SK-N-SH (cell line): ENCODE measurements at regions not wholly inside any gene's neighbourhood (a gene's known extent, or its start where the extent isn't known, plus 50 kb on each side); places are given as distances from the start of the nearest gene placed in this dataset.

Experiments
- CTCF ChIA-PET: fragments of 300-600, 350-600 bp; formaldehyde crosslinking; extraction: SDS; loops from one replicate; lab custom pipeline; 2021; lab: Yijun Ruan, JAX
- POLR2A ChIA-PET: fragments of 350-600 bp; sonication (Branson Sonifier 250); formaldehyde crosslinking; extraction: SDS; loops from one replicate; lab custom pipeline; 2020; ENCODE audit warnings: antibody characterized with exemption, inconsistent platforms; lab: Yijun Ruan, JAX
- DNase-seq: peaks from one replicate; pipeline ENCODE4 v3.0.0; 2012
- H2AFZ ChIP-seq: fragments of 200-600 bp; sonication (generic); 2 replicates; pipeline ENCODE4 v1.8.1; 2016; ENCODE audit warnings: antibody characterized with exemption, mild to moderate bottlenecking, low read depth
- H3F3A ChIP-seq: fragments of 200-600 bp; sonication (generic); replicated peaks from 2 replicates; pipeline ENCODE3; 2016; ENCODE audit warnings: antibody characterized with exemption, mild to moderate bottlenecking; ENCODE audit not compliant: insufficient read depth
- H3K27ac ChIP-seq, 2 experiments: fragments of 200-500 bp in 1 of 2; fragments of 200-600 bp in 1 of 2; sonication (Bioruptor generic) in 1 of 2; sonication (generic), shearing (Covaris generic) in 1 of 2; 2 replicates each; pipeline versions ENCODE4 v1.5.1 to v1.6.1; 2014 to 2016; ENCODE audit warnings: low read depth in 2 of 2, inconsistent platforms in 1 of 2, low read length in 1 of 2, mild to moderate bottlenecking in 1 of 2, mixed read lengths in 1 of 2
- H3K27me3 ChIP-seq: fragments of 200-600 bp; sonication (generic), shearing (Covaris generic); 2 replicates; pipeline ENCODE4 v1.6.1; 2016; ENCODE audit warnings: mixed run types; ENCODE audit not compliant: insufficient read depth
- H3K36me3 ChIP-seq, 2 experiments: fragments of 200-500 bp in 1 of 2; fragments of 200-600 bp in 1 of 2; sonication (Bioruptor generic) in 1 of 2; sonication (generic) in 1 of 2; replicated peaks in 1 of 2; 2 replicates each; pipeline versions ENCODE3 to v1.5.1; 2014 to 2016; ENCODE audit warnings: low read length in 1 of 2, mild to moderate bottlenecking in 1 of 2; ENCODE audit not compliant: insufficient read depth in 2 of 2, control insufficient read depth in 1 of 2
- H3K4me1 ChIP-seq, 2 experiments: fragments of 200-500 bp in 1 of 2; fragments of 200-600 bp in 1 of 2; sonication (Bioruptor generic) in 1 of 2; sonication (generic), shearing (Covaris generic) in 1 of 2; 2 replicates each; pipeline versions ENCODE4 v1.5.1 to v1.6.1; 2014 to 2016; ENCODE audit warnings: low read depth in 1 of 2, low read length in 1 of 2, mixed run types in 1 of 2; ENCODE audit not compliant: insufficient read depth in 2 of 2, control insufficient read depth in 1 of 2
- H3K4me2 ChIP-seq: fragments of 200-600 bp; sonication (generic), shearing (Covaris generic); 2 replicates; pipeline ENCODE4 v1.6.1; 2017; ENCODE audit warnings: mixed run types
- H3K4me3 ChIP-seq, 2 experiments: fragments of 200-500 bp in 1 of 2; fragments of 200-600 bp in 1 of 2; sonication (Bioruptor generic) in 1 of 2; sonication (generic), shearing (Covaris generic) in 1 of 2; 2 replicates each; pipeline versions ENCODE4 v1.5.1 to v1.8.1; 2014 to 2016; ENCODE audit warnings: low read depth in 2 of 2, inconsistent platforms in 1 of 2, low read length in 1 of 2, mild to moderate bottlenecking in 1 of 2, mixed read lengths in 1 of 2, moderate library complexity in 1 of 2
- H3K79me2 ChIP-seq: fragments of 200-600 bp; sonication (generic); 2 replicates; pipeline ENCODE4 v1.8.1; 2017; ENCODE audit warnings: mild to moderate bottlenecking; ENCODE audit not compliant: insufficient read depth
- H3K9ac ChIP-seq: fragments of 200-600 bp; sonication (generic); 2 replicates; pipeline ENCODE4 v1.6.1; 2017; ENCODE audit warnings: mixed run types
- H3K9me2 ChIP-seq: fragments of 200-600 bp; sonication (generic); 2 replicates; pipeline ENCODE4 v1.6.1; 2017; ENCODE audit warnings: mixed run types
- H3K9me3 ChIP-seq: fragments of 200-600 bp; sonication (generic); 2 replicates; pipeline ENCODE4 v1.6.1; 2017; ENCODE audit warnings: mixed run types, mild to moderate bottlenecking, moderate library complexity
- H4K20me1 ChIP-seq: fragments of 200-600 bp; sonication (generic); 2 replicates; pipeline ENCODE4 v1.6.1; 2017; ENCODE audit warnings: mild to moderate bottlenecking, mixed run types; ENCODE audit not compliant: insufficient read depth
- CTCF ChIP-seq: fragments of 200-600 bp; sonication (generic); IDR thresholded peaks from 2 replicates; pipeline ENCODE4 v1.6.1; 2017; ENCODE audit warnings: antibody characterized with exemption, mild to moderate bottlenecking, moderate library complexity
- EZH2phosphoT487 ChIP-seq: fragments of 200-600 bp; sonication (generic); IDR thresholded peaks from 2 replicates; pipeline ENCODE4 v1.6.1; 2017; ENCODE audit warnings: low read depth, mixed run types, mild to moderate bottlenecking, antibody characterized with exemption, moderate library complexity, borderline replicate concordance
- FOSL2 ChIP-seq: IDR thresholded peaks from 2 replicates; pipeline ENCODE4 v1.4.0; 2012; ENCODE audit warnings: low read depth, mild to moderate bottlenecking, moderate library complexity, borderline replicate concordance
- GABPA ChIP-seq: IDR thresholded peaks from 2 replicates; pipeline ENCODE4 v1.4.0; 2012; ENCODE audit warnings: low read depth, mild to moderate bottlenecking
- JUND ChIP-seq: IDR thresholded peaks from 2 replicates; pipeline ENCODE4 v1.4.0; 2012
- MEF2A ChIP-seq: IDR thresholded peaks from 2 replicates; pipeline ENCODE4 v1.4.0; 2012; ENCODE audit warnings: low read depth, borderline replicate concordance
- MXI1 ChIP-seq: IDR thresholded peaks from 2 replicates; pipeline ENCODE4 v1.6.1; 2012; ENCODE audit warnings: mild to moderate bottlenecking, low read depth, low read length, improper control_type of control experiment
- NFIC ChIP-seq: IDR thresholded peaks from 2 replicates; pipeline ENCODE4 v1.4.0; 2012; ENCODE audit warnings: borderline replicate concordance
- NRF1 ChIP-seq: IDR thresholded peaks from 2 replicates; pipeline ENCODE4 v1.6.1; 2012; ENCODE audit warnings: low read depth, mild to moderate bottlenecking, low read length
- PBX3 ChIP-seq: IDR thresholded peaks from 2 replicates; pipeline ENCODE4; 2012
- POLR2AphosphoS5 ChIP-seq: IDR thresholded peaks from 2 replicates; pipeline ENCODE4 v1.6.1; 2012; ENCODE audit warnings: low read depth, low read length
- RCOR1 ChIP-seq: fragments of 150-350 bp; IDR thresholded peaks from 2 replicates; pipeline ENCODE4 v1.6.1; 2017; ENCODE audit warnings: antibody characterized with exemption, low read length
- REST ChIP-seq: IDR thresholded peaks from 2 replicates; pipeline ENCODE4 v1.6.1; 2012; ENCODE audit warnings: mild to moderate bottlenecking, low read depth, low read length, moderate library complexity
- SMC3 ChIP-seq: IDR thresholded peaks from 2 replicates; pipeline ENCODE4 v1.6.1; 2012; ENCODE audit warnings: low read depth, low read length, improper control_type of control experiment
- TAF1 ChIP-seq: IDR thresholded peaks from 2 replicates; pipeline ENCODE4 v1.6.1; 2012; ENCODE audit warnings: low read depth, mild to moderate bottlenecking, low read length, moderate library complexity, borderline replicate concordance
- TEAD4 ChIP-seq: IDR thresholded peaks from 2 replicates; pipeline ENCODE4 v1.4.0; 2012; ENCODE audit warnings: mild to moderate bottlenecking, borderline replicate concordance; ENCODE audit not compliant: insufficient read depth
- USF1 ChIP-seq: IDR thresholded peaks from 2 replicates; pipeline ENCODE4 v1.4.0; 2012; ENCODE audit warnings: low read depth, borderline replicate concordance
- YY1 ChIP-seq: IDR thresholded peaks from 2 replicates; pipeline ENCODE4 v1.4.0; 2012; ENCODE audit warnings: low read depth, mild to moderate bottlenecking
- ZBTB33 ChIP-seq: IDR thresholded peaks from 2 replicates; pipeline ENCODE4 v1.4.0; 2012; ENCODE audit warnings: low read depth, borderline replicate concordance
- WGBS: methylation state at CpG from one replicate; pipeline ENCODE4 v1.1.6; 2017; ENCODE audit warnings: low lambda C conversion rate; 5-methylcytosine and 5-hydroxymethylcytosine counted together

- TF ChIP-seq PBX3 (no peak), CTCF (no peak), NFIC (no peak), EZH2phosphoT487 (no peak), MXI1 (no peak), MEF2A (no peak), JUND (no peak), FOSL2 (no peak)
Observed at GRCh38 chr2:23321751-23322150, 63.2 kb upstream of the KLHL29 start (continued).

- H3K9me3 ChIP-seq = no peaks in the 10 kb centered on the region
- H3K4me1 ChIP-seq = peaks cover 0 to 4% of the 10 kb centered on the region in 2 experiments; a peak in 2 of 4 replicates
- no peak for DNase-seq
- no peak overlapping the region for H3K27ac ChIP-seq
- no peaks in the 10 kb centered on the region for H3K9me2 ChIP-seq
- 49% methylated on average over 7 of the region's 7 CpGs for WGBS
- no peak overlapping the region for H3K4me3 ChIP-seq
- POLR2A ChIA-PET = no interaction called here
- peaks cover 5% of the 10 kb centered on the region; the same call in 1 of the 2 replicates for H3K27me3 ChIP-seq
- no peak overlapping the region for H2AFZ ChIP-seq
- H3K36me3 ChIP-seq = no peaks in the 10 kb centered on the region
- no peak overlapping the region for H3K4me2 ChIP-seq
- H3K9ac ChIP-seq = no peak overlapping the region
- no peaks in the 10 kb centered on the region for H3F3A ChIP-seq
- H4K20me1 ChIP-seq = no peaks in the 10 kb centered on the region
- CTCF ChIA-PET = no interaction called here
- H3K79me2 ChIP-seq = no peaks in the 10 kb centered on the region
- TF ChIP-seq REST = no peak
- TF ChIP-seq CTCF = no peak
- TF ChIP-seq RCOR1 = no peak
- no peak for TF ChIP-seq NRF1
- TF ChIP-seq SMC3 = no peak
- TF ChIP-seq POLR2AphosphoS5 = no peak
- no peak for TF ChIP-seq GABPA
- TF ChIP-seq TEAD4 = no peak
- no peak for TF ChIP-seq FOSL2
- TF ChIP-seq MEF2A = no peak
- TF ChIP-seq ZBTB33 = no peak
- no peak for TF ChIP-seq YY1
- TF ChIP-seq TAF1 = no peak
- TF ChIP-seq USF1 = no peak
Observed at GRCh38 chr2:23322567-23323197, 62.3 kb upstream of the KLHL29 start.
